GM23338 (cell line): ENCODE measurements at regions not wholly inside any gene's neighbourhood (a gene's known extent, or its start where the extent isn't known, plus 50 kb on each side); places are given as distances from the start of the nearest gene placed in this dataset.

Experiments
- EZH2 ChIP-seq: fragments of 200-600 bp; sonication (generic); IDR thresholded peaks from one replicate; pipeline ENCODE4 v1.8.0; 2017; ENCODE audit warnings: antibody characterized with exemption, mild to moderate bottlenecking, low read depth; ENCODE audit not compliant: unreplicated experiment
- POLR2AphosphoS5 ChIP-seq: IDR thresholded peaks from 2 replicates; pipeline ENCODE4 v1.6.1; 2016; ENCODE audit warnings: antibody characterized with exemption, low read depth

DNA sequence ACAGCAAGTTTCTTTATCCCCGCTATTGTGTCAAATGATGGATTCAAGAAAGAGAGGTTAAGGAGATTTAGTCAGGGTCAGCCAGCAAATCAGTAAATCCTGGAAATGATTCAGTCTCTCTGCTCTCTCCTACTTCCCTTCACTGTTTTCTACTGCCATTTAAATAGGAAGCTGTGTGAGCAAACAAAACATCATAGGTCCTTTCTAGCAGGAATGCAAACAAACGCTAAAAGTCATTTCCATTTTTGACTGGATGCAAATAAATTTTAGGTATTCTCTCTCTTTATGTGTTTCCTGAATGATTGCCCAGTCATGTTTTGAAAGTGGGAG is 299.4 kb upstream of the RORA start:
- no peak for TF ChIP-seq POLR2AphosphoS5
- no peak for TF ChIP-seq EZH2
